22Rv1 (cell line): ENCODE measurements at regions not wholly inside any gene's neighbourhood (a gene's known extent, or its start where the extent isn't known, plus 50 kb on each side); places are given as distances from the start of the nearest gene placed in this dataset.

Experiments used
- H3K27ac ChIP-seq: fragments of 450-650 bp; 2 replicates; pipeline ENCODE4 v1.5.1; 2017
- ZFX ChIP-seq: fragments of 450-650 bp; IDR thresholded peaks from 2 replicates; pipeline ENCODE4 v1.6.1; 2017; ENCODE audit warnings: antibody characterized with exemption, borderline replicate concordance
- TF ChIP-seq, protein P1 (sequence below): fragments of 450-650 bp; IDR thresholded peaks from 2 replicates; pipeline ENCODE4 v1.5.1; 2017; ENCODE audit warnings: mild to moderate bottlenecking

DNA sequence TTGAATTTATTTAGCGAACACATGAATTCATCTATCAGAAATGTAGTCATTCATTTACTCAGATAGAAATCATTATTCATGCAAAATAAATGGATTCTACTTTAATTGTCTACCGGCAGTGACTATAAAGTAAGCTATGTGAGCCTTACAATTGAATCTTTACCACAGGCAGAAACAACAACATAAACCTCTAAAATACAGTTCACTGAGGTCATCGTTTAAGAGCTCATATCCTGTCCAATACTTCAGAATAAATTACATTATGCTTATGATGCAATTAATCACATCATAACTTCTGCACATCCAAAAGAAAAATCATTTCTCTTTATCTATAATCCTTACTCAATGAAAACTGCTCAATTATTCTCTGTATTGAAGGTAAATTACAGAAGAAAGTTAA is 244.7 kb downstream of the HNMT start:
- TF ChIP-seq, protein P1, sequence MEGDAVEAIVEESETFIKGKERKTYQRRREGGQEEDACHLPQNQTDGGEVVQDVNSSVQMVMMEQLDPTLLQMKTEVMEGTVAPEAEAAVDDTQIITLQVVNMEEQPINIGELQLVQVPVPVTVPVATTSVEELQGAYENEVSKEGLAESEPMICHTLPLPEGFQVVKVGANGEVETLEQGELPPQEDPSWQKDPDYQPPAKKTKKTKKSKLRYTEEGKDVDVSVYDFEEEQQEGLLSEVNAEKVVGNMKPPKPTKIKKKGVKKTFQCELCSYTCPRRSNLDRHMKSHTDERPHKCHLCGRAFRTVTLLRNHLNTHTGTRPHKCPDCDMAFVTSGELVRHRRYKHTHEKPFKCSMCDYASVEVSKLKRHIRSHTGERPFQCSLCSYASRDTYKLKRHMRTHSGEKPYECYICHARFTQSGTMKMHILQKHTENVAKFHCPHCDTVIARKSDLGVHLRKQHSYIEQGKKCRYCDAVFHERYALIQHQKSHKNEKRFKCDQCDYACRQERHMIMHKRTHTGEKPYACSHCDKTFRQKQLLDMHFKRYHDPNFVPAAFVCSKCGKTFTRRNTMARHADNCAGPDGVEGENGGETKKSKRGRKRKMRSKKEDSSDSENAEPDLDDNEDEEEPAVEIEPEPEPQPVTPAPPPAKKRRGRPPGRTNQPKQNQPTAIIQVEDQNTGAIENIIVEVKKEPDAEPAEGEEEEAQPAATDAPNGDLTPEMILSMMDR = no peak
- TF ChIP-seq ZFX = no peak

DNA sequence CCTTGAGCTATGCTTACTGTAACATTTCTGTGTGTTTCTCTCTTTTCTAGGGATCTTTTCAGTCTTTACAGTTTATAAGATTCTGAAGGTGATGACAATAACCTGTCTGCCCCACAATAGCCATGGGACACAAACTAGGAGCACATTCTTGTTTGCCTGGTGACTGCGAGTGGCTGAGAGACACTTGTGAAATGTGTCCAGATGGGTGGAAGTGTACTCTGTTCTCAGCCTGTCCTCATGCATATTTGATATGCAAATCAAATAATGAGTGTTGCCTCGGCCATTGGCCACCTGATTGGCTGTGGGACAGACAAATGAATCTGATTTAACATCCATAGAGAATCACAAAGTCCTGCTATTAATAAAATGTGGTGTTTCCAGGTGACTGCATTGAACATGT is 246.2 kb downstream of the HNMT start:
- TF ChIP-seq, protein P1 = no peak
- no peak for TF ChIP-seq ZFX
- no peak overlapping the region for H3K27ac ChIP-seq

More for the DNA sequence above, 244.7 kb downstream of the HNMT start:
- no peak overlapping the region for H3K27ac ChIP-seq

DNA sequence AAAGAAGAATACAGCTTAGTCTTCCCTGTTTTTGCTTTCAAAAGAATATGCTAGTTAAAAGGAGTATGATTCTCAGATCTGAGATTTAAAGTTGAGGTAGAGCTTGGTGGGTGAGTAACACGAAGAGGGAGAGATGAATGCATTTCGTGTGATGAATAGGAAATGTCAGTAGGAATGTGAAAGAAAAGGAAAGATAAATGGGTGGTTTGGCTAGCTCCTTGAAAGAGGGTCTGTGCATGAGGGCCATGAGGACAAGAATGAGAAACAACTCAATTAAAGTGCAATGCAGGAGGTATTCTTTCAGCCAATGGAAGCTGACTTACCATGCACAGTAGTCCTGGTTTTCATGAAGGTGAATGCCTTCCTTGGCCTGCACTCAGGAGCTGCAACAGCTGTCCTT is 248.2 kb downstream of the HNMT start:
- no peak overlapping the region for H3K27ac ChIP-seq
- TF ChIP-seq ZFX = no peak
- TF ChIP-seq, protein P1 = no peak

DNA sequence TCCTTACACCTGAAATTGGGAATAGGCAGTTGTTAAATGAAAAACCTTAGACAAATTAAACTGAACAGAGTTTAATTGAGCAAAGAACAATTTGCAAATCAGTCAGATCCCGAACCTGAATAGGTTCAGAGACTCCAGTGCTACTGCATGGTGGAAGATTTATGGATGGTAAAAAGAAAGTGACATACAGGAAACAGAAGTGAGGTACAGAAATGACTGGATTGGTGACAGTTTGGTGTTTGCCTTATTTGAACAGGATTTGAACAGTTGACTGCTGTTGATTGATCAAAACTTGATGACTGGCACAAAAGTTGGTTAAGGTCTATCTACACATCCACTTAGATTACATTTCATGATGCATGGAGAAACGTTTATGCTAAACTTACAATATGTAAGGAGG is 248.8 kb downstream of the HNMT start:
- no peak overlapping the region for H3K27ac ChIP-seq
- TF ChIP-seq ZFX = no peak
- TF ChIP-seq, protein P1 = no peak

DNA sequence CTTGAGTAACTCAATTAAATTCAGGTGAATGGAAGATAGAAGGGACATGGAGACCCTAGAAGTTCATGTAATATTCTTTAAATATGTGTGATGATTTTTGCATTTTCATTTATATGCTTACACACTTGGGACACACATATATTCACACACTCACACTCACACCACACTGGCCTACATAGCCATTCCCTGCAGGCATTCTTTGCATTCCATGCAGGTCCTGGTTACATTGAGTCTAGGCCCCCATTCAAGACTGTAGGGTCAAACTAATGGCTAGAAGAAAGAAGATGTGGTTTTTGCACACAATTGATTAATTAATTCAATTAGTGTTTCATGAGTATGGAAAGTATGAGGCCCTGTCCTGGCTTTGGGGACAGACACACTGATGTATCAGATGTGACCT is 249.4 kb downstream of the HNMT start:
- no peak overlapping the region for H3K27ac ChIP-seq
- no peak for TF ChIP-seq ZFX

DNA sequence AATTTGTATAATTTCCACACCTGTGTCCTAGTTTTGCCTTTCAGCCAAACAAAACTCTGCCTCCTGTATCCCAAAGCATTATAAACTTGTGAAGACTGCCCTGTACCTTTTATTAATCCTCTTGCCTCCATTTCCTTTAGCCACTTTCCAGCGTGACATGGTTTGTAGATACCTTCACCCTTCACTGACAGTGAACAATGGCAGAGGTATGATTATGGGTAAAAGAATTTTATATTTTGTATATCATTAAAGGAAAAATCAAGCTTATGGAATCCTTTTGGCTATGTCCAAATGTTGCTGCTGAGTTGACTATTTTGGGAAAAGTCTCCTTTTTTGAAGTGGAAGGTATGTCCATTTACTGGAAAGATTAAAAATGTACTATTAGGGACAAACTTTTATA is 251.7 kb downstream of the HNMT start:
- no peak overlapping the region for H3K27ac ChIP-seq
- no peak for TF ChIP-seq ZFX
- TF ChIP-seq, protein P1 = no peak

DNA sequence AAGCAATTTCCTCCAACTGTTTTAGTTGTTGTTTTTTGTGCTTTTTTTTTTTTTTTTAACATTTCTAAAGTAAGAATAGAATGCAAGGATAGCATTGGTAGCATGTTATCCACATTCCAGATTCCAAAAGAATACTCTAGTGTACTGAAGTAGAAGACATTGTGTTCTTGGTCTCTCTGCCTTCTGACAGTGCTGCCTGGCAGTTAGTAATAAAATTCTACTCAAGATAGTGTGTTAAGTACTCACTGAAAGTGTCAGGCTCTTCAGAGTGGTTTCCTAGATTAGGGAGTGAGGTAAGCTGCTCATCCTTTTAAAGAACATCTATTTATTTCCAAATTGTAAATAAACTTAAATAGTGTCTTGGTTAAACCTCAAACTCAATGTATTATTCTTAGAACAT is 253.7 kb downstream of the HNMT start:
- TF ChIP-seq, protein P1 = no peak
- no peak for TF ChIP-seq ZFX
- H3K27ac ChIP-seq = no peak overlapping the region

DNA sequence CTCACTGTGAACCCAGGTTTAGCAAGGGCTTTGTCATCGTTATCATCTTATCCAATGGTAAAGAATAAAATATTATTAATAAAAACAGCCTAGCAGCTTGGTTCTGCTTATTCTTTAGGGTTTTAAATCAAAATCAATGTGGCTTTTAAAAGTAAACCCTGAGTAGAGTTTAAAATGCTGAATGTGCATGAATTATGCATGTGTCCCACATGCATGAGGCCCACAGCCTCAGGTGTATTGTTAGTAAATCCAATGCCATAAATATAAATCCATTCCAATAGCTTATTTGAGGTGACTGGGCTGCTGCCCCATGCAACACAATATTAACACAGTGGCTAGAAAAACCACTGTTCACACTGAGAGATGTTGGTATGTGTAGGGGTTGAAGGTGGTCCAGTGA is 254.1 kb downstream of the HNMT start:
- no peak overlapping the region for H3K27ac ChIP-seq
- no peak for TF ChIP-seq ZFX
- TF ChIP-seq, protein P1 = no peak
